ENCODE measurements at regions not wholly inside any gene's neighbourhood (a gene's known extent, or its start where the extent isn't known, plus 50 kb on each side); places are given as distances from the start of the nearest gene placed in this dataset.

GRCh38 chr7:53101026-53101425, 65.6 kb downstream of the POM121L12 start:
- no peak for TF ChIP-seq CTCF (IDR thresholded peaks at IDR 0.05)
- no peak for TF ChIP-seq POLR2A (IDR thresholded peaks at IDR 0.05)
